ENCODE measurements at regions not wholly inside any gene's neighbourhood (a gene's known extent, or its start where the extent isn't known, plus 50 kb on each side); places are given as distances from the start of the nearest gene placed in this dataset.

DNA sequence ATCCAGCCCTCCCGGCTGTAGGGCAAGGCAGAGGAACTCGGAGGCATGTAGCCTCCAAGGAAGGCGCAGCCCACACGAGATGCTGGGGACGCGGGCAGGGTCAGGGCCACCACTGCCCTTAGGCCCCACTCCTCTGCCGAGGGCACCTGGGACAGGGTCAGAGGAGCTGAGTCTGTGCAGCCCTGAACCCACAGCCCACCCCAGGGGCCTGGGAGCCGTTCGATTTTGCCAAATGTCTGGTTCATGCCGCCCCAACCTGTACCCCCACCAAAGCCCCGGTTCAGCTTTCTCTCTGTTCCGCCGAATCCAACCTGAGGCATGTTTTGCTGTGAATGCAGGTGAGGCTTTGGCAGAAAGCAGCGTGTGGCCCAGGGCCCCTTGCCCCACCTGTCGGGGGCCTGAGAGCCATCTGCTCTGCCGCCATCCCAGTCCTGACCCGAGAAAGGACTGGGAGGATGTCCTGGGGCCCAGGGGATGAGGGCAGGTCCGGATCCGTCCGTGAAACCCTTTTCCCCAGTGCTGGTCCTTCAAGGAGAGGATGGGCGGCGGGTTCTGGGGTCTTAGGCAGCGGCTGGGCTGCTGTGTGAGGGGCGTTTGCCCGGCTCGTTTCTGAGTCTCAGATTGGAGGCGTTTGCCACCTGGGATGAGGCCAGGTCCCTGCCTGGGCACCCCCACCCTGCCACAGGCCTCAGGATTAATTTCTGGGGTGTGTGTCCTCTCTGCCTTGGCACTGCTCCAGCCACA is 79.3 kb upstream of the GATA5 start:
- CTCF ChIA-PET = interaction anchor here (1.3 kb wide), 1 partner anchor 62 kb away, joined by 4 read pairs; no protein-coding TSS in a partner anchor
- in situ Hi-C loops (cut with HindIII; ENCODE audit: low pct_unique_long_range_greater_than_20kb, low sequenced_read_pairs) = no loop called here
- BruUV-seq (replicated peaks) = no TSS peak

DNA sequence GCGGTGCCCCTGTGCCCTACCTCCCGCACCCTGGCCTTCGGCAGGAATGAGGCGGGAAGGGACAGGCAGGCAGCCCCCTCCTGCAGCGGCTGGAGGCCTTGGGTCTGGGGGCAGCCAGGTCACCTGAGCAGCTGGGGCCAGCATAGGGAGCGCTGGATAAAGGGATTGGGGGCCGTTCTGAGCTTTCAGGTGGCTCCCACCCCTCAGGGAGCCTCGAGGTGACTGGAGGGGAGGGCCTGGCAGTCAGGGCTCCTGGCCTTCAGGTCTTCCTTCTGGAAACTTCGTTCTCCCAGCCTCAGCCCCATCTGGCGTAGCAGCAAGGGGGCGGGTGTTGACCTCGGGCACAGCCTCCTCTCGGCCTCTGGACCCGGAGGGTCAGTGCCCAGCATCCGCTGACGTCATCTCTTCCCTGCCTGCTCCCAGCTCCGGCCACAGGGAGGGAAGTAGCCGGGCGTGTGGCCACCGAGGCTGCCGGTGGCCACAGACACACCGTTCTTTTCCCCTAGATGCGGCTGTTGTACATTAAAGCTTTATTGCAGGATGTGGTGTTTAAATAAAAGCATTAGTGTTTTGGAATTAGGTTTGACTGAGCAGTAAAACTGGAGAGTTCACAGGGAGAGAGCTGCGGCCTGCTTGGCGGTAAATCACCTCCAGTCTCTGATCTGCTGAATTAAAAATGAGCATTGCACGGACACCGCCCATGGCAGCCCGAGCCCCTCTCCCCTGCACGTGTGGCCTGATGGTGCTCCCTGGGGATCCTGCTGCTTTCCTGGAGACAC is 80.0 kb upstream of the GATA5 start:
- CTCF ChIA-PET = interaction anchor here (0.8 to 0.9 kb wide), 2 partner anchors 24 to 56 kb away, joined by 3 read pairs; no protein-coding TSS in a partner anchor
- no peak for DNase-seq (ENCODE audit: low read depth, low spot score)
- Histone ChIP-seq H3K27me3 (ENCODE audit: control insufficient read depth, insufficient read depth, low read length) (no peaks in the 10 kb centered on the region), H3K36me3 (ENCODE audit: control insufficient read depth, insufficient read depth, low read length) (no peaks in the 10 kb centered on the region), H3K4me3 (ENCODE audit: low read depth in 2 of 2, low read length in 2 of 2) (no peak overlapping the region), H3K4me1 (ENCODE audit: control insufficient read depth, insufficient read depth, low read length) (peaks cover 77% of the 10 kb centered on the region), H3K9me3 (ENCODE audit: control insufficient read depth, insufficient read depth, low read depth, low read length) (no peaks in the 10 kb centered on the region), H3K27ac (ENCODE audit: low read length) (peak overlapping the region; percentile 70)
- in situ Hi-C loops (cut with HindIII; ENCODE audit: low pct_unique_long_range_greater_than_20kb, low sequenced_read_pairs) = no loop called here
- intact Hi-C loops (cut with micrococcal nuclease; ENCODE audit: unreplicated experiment) = no loop called here
- POLR2A ChIA-PET = no interaction called here
- TF ChIP-seq TCF7L2 (IDR thresholded peaks at IDR 0.05; ENCODE audit: low read depth, low read length) = 0 out of 2 replicates have a peak, but pooled peaks have one; percentile 39
- TF ChIP-seq, protein P1, sequence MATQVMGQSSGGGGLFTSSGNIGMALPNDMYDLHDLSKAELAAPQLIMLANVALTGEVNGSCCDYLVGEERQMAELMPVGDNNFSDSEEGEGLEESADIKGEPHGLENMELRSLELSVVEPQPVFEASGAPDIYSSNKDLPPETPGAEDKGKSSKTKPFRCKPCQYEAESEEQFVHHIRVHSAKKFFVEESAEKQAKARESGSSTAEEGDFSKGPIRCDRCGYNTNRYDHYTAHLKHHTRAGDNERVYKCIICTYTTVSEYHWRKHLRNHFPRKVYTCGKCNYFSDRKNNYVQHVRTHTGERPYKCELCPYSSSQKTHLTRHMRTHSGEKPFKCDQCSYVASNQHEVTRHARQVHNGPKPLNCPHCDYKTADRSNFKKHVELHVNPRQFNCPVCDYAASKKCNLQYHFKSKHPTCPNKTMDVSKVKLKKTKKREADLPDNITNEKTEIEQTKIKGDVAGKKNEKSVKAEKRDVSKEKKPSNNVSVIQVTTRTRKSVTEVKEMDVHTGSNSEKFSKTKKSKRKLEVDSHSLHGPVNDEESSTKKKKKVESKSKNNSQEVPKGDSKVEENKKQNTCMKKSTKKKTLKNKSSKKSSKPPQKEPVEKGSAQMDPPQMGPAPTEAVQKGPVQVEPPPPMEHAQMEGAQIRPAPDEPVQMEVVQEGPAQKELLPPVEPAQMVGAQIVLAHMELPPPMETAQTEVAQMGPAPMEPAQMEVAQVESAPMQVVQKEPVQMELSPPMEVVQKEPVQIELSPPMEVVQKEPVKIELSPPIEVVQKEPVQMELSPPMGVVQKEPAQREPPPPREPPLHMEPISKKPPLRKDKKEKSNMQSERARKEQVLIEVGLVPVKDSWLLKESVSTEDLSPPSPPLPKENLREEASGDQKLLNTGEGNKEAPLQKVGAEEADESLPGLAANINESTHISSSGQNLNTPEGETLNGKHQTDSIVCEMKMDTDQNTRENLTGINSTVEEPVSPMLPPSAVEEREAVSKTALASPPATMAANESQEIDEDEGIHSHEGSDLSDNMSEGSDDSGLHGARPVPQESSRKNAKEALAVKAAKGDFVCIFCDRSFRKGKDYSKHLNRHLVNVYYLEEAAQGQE (IDR thresholded peaks at IDR 0.05; ENCODE audit: insufficient read depth in 1 of 2, low read depth in 2 of 2, low read length in 1 of 2) = no peak
- no peak for ATAC-seq
- BruUV-seq (replicated peaks) = no TSS peak

More for the DNA sequence above, 79.3 kb upstream of the GATA5 start:
- no peak for ATAC-seq
- Histone ChIP-seq H3K4me3 (ENCODE audit: low read depth in 2 of 2, low read length in 2 of 2) (no peak overlapping the region), H3K27me3 (ENCODE audit: control insufficient read depth, insufficient read depth, low read length) (no peaks in the 10 kb centered on the region), H3K9me3 (ENCODE audit: control insufficient read depth, insufficient read depth, low read depth, low read length) (no peaks in the 10 kb centered on the region), H3K4me1 (ENCODE audit: control insufficient read depth, insufficient read depth, low read length) (peaks cover 73% of the 10 kb centered on the region), H3K27ac (ENCODE audit: low read length) (peak overlapping the region; percentile 70), H3K36me3 (ENCODE audit: control insufficient read depth, insufficient read depth, low read length) (no peaks in the 10 kb centered on the region)
- intact Hi-C loops (cut with micrococcal nuclease; ENCODE audit: unreplicated experiment) = no loop called here
- POLR2A ChIA-PET = no interaction called here
- TF ChIP-seq TCF7L2 (IDR thresholded peaks at IDR 0.05; ENCODE audit: low read depth, low read length) = no peak
- TF ChIP-seq, protein P2, sequence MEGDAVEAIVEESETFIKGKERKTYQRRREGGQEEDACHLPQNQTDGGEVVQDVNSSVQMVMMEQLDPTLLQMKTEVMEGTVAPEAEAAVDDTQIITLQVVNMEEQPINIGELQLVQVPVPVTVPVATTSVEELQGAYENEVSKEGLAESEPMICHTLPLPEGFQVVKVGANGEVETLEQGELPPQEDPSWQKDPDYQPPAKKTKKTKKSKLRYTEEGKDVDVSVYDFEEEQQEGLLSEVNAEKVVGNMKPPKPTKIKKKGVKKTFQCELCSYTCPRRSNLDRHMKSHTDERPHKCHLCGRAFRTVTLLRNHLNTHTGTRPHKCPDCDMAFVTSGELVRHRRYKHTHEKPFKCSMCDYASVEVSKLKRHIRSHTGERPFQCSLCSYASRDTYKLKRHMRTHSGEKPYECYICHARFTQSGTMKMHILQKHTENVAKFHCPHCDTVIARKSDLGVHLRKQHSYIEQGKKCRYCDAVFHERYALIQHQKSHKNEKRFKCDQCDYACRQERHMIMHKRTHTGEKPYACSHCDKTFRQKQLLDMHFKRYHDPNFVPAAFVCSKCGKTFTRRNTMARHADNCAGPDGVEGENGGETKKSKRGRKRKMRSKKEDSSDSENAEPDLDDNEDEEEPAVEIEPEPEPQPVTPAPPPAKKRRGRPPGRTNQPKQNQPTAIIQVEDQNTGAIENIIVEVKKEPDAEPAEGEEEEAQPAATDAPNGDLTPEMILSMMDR (IDR thresholded peaks at IDR 0.05) = no peak
- TF ChIP-seq POLR2AphosphoS5 (IDR thresholded peaks at IDR 0.05; ENCODE audit: low read depth, low read length) = no peak
- TF ChIP-seq SIN3A (IDR thresholded peaks at IDR 0.05; ENCODE audit: borderline replicate concordance, insufficient read depth, low read depth, low read length) = no peak
- TF ChIP-seq, protein P1 (IDR thresholded peaks at IDR 0.05; ENCODE audit: insufficient read depth in 1 of 2, low read depth in 2 of 2, low read length in 1 of 2) = no peak
- DNase-seq (ENCODE audit: low read depth, low spot score) = no peak
